ENCODE measurements at regions not wholly inside any gene's neighbourhood (a gene's known extent, or its start where the extent isn't known, plus 50 kb on each side); places are given as distances from the start of the nearest gene placed in this dataset.

- no peak for DNase-seq (ENCODE audit: low read depth, low spot score)
Observed at GRCh38 chr4:163419074-163419473, 54.5 kb downstream of the TKTL2 start.

- DNase-seq (ENCODE audit: low read depth, low spot score), result no peak
Observed at GRCh38 chr4:163415668-163416067, 57.9 kb downstream of the TKTL2 start.

GRCh38 chr4:163414275-163414674 lies 59.3 kb downstream of the TKTL2 start:
- no peak for DNase-seq (ENCODE audit: low read depth, low spot score)

GRCh38 chr4:163404580-163404979 lies 60.9 kb downstream of the NPY5R start:
- DNase-seq (ENCODE audit: low read depth, low spot score), result peak; percentile 23

DNA sequence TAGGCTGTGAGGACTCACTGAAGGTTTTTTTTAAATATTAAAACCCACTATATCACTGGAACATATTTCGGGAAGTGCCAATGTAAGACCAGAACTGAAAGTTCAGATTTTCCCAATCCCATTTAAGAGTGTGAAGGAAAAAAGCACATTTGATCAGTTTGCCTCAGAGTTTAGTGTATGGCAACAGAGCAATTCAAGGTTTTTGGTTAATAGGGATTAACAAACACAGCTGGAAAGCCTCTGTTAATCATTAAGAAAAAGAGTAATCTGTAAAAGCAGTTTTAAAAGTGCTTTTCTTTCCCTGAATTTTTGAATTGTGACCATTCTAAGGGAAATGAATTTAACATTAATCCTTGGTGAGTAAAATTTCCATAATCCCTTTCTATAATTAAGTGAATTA lies 60.4 kb downstream of the NPY5R start:
- DNase-seq (ENCODE audit: low read depth, low spot score), result no peak

Data from astrocyte of the hippocampus (primary cell).